Frontal cortex (tissue), 3 donors: ENCODE measurements at regions not wholly inside any gene's neighbourhood (a gene's known extent, or its start where the extent isn't known, plus 50 kb on each side); places are given as distances from the start of the nearest gene placed in this dataset.

ENCODE experiments used
- DNase-seq, 2 donors: peaks; one replicate each; pipeline ENCODE4 v3.0.0; 2012; ENCODE audit warnings: low spot score in 2 of 2
- FAIRE-seq: peaks from 2 replicates; lab custom pipeline; 2012; peaks lifted over from hg19 to GRCh38; lab: Jason Lieb, UNC
- donor health status: control.
- donor health status: control.
- donor health status: control.

GRCh38 chr7:17586711-17587110 lies 288.3 kb downstream of the AHR start:
- DNase-seq, result no peak

GRCh38 chr7:17588730-17589129 lies 290.3 kb downstream of the AHR start:
- FAIRE-seq, result no peak
- DNase-seq, result no peak

More at GRCh38 chr7:17586711-17587110, 288.3 kb downstream of the AHR start:
- FAIRE-seq, result no peak

GRCh38 chr7:17589671-17590070 lies 291.2 kb downstream of the AHR start:
- DNase-seq (no peak), FAIRE-seq (no peak)

- no peak for FAIRE-seq
- no peak for DNase-seq
Observed at GRCh38 chr7:17590221-17590620, 291.8 kb downstream of the AHR start.

GRCh38 chr7:17593819-17594419 lies 295.5 kb downstream of the AHR start:
- FAIRE-seq, result no peak
- no peak for DNase-seq

- FAIRE-seq (no peak), DNase-seq (no peak)
Observed at GRCh38 chr7:17595546-17595945, 297.1 kb downstream of the AHR start.

GRCh38 chr7:17598305-17598704 lies 299.9 kb downstream of the AHR start:
- FAIRE-seq, result no peak

GRCh38 chr7:17598846-17599245 lies 300.4 kb downstream of the AHR start:
- no peak for FAIRE-seq
- DNase-seq, result no peak

More at GRCh38 chr7:17598305-17598704, 299.9 kb downstream of the AHR start:
- no peak for DNase-seq

- no peak for DNase-seq
- FAIRE-seq, result no peak
Observed at GRCh38 chr7:17599733-17600339, 301.4 kb downstream of the AHR start.

GRCh38 chr7:17600340-17600752 lies 301.9 kb downstream of the AHR start:
- FAIRE-seq (no peak), DNase-seq (no peak)

- no peak for DNase-seq
- no peak for FAIRE-seq
Observed at GRCh38 chr7:17601921-17602320, 303.5 kb downstream of the AHR start.

GRCh38 chr7:17608114-17608833 lies 309.8 kb downstream of the AHR start:
- no peak for DNase-seq
- no peak for FAIRE-seq

GRCh38 chr7:17611611-17612010 lies 313.2 kb downstream of the AHR start:
- DNase-seq, result no peak
- FAIRE-seq, result no peak

- DNase-seq (no peak), FAIRE-seq (no peak)
Observed at GRCh38 chr7:17613338-17614041, 315.0 kb downstream of the AHR start.

- DNase-seq (no peak), FAIRE-seq (no peak)
Observed at GRCh38 chr7:17617380-17617779, 318.9 kb downstream of the AHR start.

GRCh38 chr7:17617857-17618651 lies 319.6 kb downstream of the AHR start:
- no peak for FAIRE-seq
- no peak for DNase-seq

GRCh38 chr7:17618652-17618974 lies 320.2 kb downstream of the AHR start:
- FAIRE-seq (no peak), DNase-seq (no peak)

GRCh38 chr7:17619196-17619818 lies 320.9 kb downstream of the AHR start:
- FAIRE-seq (no peak), DNase-seq (no peak)

- no peak for FAIRE-seq
Observed at GRCh38 chr7:17620566-17620965, 319.7 kb downstream of the SNX13 start.

GRCh38 chr7:17622451-17622850 lies 317.8 kb downstream of the SNX13 start:
- no peak for FAIRE-seq

More at GRCh38 chr7:17620566-17620965, 319.7 kb downstream of the SNX13 start:
- DNase-seq, result no peak

More at GRCh38 chr7:17622451-17622850, 317.8 kb downstream of the SNX13 start:
- no peak for DNase-seq
